ENCODE measurements at regions not wholly inside any gene's neighbourhood (a gene's known extent, or its start where the extent isn't known, plus 50 kb on each side); places are given as distances from the start of the nearest gene placed in this dataset.

DNA sequence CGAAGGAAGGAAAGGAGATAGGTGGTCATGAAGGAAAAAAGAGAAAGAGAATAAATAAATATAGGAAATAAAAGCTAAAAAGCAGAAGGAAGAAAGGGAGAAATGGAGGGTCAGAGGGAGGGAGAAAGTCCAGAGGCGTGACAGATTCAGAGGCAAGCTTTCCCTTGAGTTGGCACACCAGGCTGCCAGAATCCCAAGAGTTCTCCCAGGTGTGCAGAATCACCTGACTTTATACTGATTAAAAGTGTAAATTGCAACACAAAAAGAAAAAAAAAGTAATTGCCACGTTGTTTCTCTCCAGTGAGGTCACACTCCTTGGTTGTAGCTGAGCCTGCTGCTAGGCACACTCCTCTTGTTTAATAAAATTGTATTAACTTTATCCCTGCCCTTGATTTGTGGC is 669.9 kb upstream of the PKN2 start:
- no peak overlapping the region for H3K4me3 ChIP-seq (ENCODE audit: low read depth, low read length)
- TF ChIP-seq, protein P1, sequence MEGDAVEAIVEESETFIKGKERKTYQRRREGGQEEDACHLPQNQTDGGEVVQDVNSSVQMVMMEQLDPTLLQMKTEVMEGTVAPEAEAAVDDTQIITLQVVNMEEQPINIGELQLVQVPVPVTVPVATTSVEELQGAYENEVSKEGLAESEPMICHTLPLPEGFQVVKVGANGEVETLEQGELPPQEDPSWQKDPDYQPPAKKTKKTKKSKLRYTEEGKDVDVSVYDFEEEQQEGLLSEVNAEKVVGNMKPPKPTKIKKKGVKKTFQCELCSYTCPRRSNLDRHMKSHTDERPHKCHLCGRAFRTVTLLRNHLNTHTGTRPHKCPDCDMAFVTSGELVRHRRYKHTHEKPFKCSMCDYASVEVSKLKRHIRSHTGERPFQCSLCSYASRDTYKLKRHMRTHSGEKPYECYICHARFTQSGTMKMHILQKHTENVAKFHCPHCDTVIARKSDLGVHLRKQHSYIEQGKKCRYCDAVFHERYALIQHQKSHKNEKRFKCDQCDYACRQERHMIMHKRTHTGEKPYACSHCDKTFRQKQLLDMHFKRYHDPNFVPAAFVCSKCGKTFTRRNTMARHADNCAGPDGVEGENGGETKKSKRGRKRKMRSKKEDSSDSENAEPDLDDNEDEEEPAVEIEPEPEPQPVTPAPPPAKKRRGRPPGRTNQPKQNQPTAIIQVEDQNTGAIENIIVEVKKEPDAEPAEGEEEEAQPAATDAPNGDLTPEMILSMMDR (IDR thresholded peaks at IDR 0.05; ENCODE audit: insufficient read depth, low read depth, low read length, missing control alignments), result no peak
- DNase-seq (ENCODE audit: low read depth), result no peak

DNA sequence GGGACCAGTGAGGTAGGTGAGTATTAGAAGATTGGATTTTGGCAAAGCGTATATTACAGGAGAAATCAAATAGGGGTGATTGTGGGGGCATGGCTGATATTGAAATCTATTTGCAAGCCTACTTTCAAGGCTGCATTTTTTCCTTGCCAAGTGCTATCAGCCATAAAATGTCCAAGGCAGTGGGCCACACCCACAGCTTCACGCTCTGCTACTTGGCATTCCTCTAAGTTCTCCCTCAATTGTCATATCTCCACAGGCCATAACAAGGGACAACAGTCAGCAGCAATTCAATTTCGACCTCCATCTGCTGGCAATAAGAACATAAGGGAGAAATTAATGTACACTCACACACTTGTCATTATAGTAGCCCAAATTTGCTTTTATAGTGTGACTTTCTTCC is 667.1 kb upstream of the PKN2 start:
- no peak for DNase-seq (ENCODE audit: low read depth)
- TF ChIP-seq, protein P1 (IDR thresholded peaks at IDR 0.05; ENCODE audit: insufficient read depth, low read depth, low read length, missing control alignments), result no peak
- H3K4me3 ChIP-seq (ENCODE audit: low read depth, low read length), result no peak overlapping the region

DNA sequence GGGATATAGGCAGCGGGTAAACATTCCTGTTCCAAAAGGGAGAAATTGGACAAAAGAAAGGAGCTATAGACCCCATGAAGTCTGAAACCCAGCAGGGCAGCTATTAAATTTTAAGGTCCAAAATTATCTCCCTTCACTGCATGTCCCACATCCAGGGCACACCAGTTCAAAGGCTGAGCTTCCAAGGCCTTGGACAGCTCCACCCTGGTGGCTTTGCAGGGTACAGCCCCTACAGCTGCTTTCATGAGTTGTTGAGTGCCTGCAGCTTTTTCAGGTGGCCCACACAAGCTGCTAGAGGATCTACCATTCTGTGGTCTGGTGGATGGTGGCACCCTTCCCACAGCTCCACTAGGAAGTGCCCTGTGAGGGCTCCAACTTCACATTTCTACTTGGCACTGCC is 662.5 kb upstream of the PKN2 start:
- DNase-seq (ENCODE audit: low read depth), result no peak
- no peak overlapping the region for H3K4me3 ChIP-seq (ENCODE audit: low read depth, low read length)
- TF ChIP-seq, protein P1 (IDR thresholded peaks at IDR 0.05; ENCODE audit: insufficient read depth, low read depth, low read length, missing control alignments), result no peak

DNA sequence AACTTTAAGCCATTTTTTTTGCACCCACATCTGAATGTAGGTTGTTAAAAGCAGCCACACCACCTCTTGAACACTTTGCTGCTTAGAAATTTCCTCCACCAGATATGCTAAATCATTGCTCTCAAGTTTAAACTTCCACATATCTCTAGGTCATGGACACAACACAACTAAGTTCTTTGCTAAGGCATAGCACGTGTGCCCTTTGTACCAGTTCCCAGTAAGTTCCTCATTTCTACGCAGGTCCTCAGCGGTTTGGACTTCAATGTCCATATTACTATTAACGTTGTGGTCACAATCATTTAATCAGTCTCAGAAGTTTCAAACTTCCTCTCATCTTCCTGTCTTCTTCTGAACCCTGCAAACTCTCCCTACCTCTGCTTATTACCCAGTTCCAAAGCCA is 661.6 kb upstream of the PKN2 start:
- H3K4me3 ChIP-seq (ENCODE audit: low read depth, low read length), result no peak overlapping the region
- no peak for DNase-seq (ENCODE audit: low read depth)
- TF ChIP-seq, protein P1 (IDR thresholded peaks at IDR 0.05; ENCODE audit: insufficient read depth, low read depth, low read length, missing control alignments), result no peak

DNA sequence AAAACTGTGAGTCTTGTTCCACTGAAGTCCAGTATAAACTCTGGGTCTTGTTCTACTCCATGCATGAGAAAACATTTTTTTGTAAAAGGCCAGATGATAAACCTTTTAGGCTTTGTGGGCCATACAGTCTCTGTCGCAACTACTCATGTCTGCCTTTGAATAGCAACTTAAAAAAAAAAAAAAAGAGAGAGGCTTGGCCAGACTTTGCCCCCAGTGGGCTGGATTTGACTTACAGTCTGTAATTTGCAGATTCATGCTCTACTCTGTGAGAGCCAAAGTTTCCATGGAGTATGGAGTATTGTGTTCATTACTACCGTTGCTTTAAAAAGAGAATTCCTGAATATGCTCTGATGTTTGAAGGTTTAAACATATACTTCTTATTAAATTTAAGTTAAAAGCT is 654.9 kb upstream of the PKN2 start:
- no peak for DNase-seq (ENCODE audit: low read depth)

DNA sequence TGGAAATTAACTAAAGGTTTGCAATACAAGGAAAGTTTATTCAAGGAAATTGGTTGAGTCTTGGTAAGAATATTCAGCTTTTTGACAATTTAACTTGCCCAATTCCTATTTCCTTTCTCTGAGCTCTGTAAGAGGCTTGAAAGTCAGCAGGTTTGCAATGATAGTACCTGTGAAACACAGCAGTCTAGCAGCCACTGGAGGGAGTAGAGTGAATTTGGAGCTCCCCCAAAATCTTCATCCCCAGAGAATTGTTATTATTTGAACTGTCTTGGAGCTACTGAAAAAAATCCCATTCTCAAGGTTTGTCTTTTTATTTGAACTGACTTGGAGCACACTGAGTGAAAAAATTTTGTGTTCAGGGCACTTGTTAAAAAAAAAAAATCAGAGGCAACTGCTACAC is 654.2 kb upstream of the PKN2 start:
- no peak for DNase-seq (ENCODE audit: low read depth)
- TF ChIP-seq, protein P1 (IDR thresholded peaks at IDR 0.05; ENCODE audit: insufficient read depth, low read depth, low read length, missing control alignments), result no peak
- H3K4me3 ChIP-seq (ENCODE audit: low read depth, low read length), result no peak overlapping the region

More for the DNA sequence above, 654.9 kb upstream of the PKN2 start:
- no peak overlapping the region for H3K4me3 ChIP-seq (ENCODE audit: low read depth, low read length)
- TF ChIP-seq, protein P1 (IDR thresholded peaks at IDR 0.05; ENCODE audit: insufficient read depth, low read depth, low read length, missing control alignments), result no peak

DNA sequence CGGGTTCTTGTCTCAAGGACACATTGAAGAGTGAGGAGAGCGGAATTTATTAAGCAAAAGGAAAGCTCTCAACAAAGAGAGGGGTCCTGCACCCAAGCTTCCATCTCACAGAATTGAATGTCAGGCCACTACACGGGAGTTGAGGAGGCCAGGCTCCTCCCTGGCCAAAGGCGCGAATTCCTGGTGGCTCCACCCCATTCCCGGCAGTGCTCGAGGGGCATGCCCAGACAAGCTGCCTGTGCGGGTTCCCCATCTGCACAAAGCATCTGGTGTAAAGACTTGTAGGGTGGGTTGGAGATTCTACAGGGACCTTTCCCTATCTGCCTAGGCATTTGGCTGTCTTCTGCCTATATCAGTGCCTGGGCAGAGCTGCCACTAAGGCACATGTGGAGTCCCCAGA is 648.5 kb upstream of the PKN2 start:
- no peak for DNase-seq (ENCODE audit: low read depth)
- H3K4me3 ChIP-seq (ENCODE audit: low read depth, low read length), result no peak overlapping the region
- TF ChIP-seq, protein P1 (IDR thresholded peaks at IDR 0.05; ENCODE audit: insufficient read depth, low read depth, low read length, missing control alignments), result no peak
